ENCODE measurements at regions not wholly inside any gene's neighbourhood (a gene's known extent, or its start where the extent isn't known, plus 50 kb on each side); places are given as distances from the start of the nearest gene placed in this dataset.

GRCh38 chr2:156189584-156189983 lies 142.9 kb downstream of the NR4A2 start:
- TF ChIP-seq CTCF (IDR thresholded peaks at IDR 0.05; ENCODE audit: poor library complexity, severe bottlenecking), result no peak
- no peak overlapping the region for H3K27ac ChIP-seq (ENCODE audit: poor library complexity, severe bottlenecking)
- DNase-seq (ENCODE audit: low spot score), result no peak
- no peak for ATAC-seq (ENCODE audit: low read depth)
- H3K36me3 ChIP-seq (ENCODE audit: low read depth), result no peaks in the 10 kb centered on the region
- H3K9me3 ChIP-seq (ENCODE audit: severe bottlenecking), result no peaks in the 10 kb centered on the region
- H3K4me3 ChIP-seq (ENCODE audit: severe bottlenecking), result no peak overlapping the region
- H3K27me3 ChIP-seq (ENCODE audit: insufficient read depth, poor library complexity, severe bottlenecking), result no peaks in the 10 kb centered on the region
- H3K4me1 ChIP-seq (ENCODE audit: insufficient read depth, poor library complexity, severe bottlenecking), result peaks cover 23% of the 10 kb centered on the region

DNA sequence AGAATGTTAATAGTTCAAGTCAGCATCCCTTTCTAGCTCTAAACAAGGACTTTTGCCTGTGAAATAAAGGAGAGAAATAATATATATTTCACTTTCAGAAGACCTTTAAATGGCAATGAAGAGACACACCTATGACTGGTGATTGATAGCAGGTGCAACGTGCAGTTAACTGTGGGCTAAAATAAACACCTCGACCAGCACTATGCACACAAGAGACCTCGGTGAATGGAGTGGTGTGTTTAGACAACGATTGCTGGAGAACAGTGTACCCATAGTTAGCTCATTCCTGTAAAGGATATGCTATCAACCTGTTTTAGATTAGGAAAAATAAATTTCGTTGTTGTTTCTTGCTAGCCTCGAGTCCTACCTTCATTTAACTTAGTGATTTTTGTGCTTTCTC lies 143.4 kb downstream of the NR4A2 start:
- peaks cover 23% of the 10 kb centered on the region for H3K4me1 ChIP-seq (ENCODE audit: insufficient read depth, poor library complexity, severe bottlenecking)
- H3K36me3 ChIP-seq (ENCODE audit: low read depth), result no peaks in the 10 kb centered on the region
- ATAC-seq (ENCODE audit: low read depth) (no peak), DNase-seq (ENCODE audit: low spot score) (no peak)
- H3K9me3 ChIP-seq (ENCODE audit: severe bottlenecking), result no peaks in the 10 kb centered on the region
- no peak for TF ChIP-seq CTCF (IDR thresholded peaks at IDR 0.05; ENCODE audit: poor library complexity, severe bottlenecking)
- H3K27me3 ChIP-seq (ENCODE audit: insufficient read depth, poor library complexity, severe bottlenecking), result no peaks in the 10 kb centered on the region
- H3K27ac ChIP-seq (ENCODE audit: poor library complexity, severe bottlenecking), result no peak overlapping the region
- no peak overlapping the region for H3K4me3 ChIP-seq (ENCODE audit: severe bottlenecking)

GRCh38 chr2:156182132-156182531 lies 150.4 kb downstream of the NR4A2 start:
- no peak for TF ChIP-seq CTCF (IDR thresholded peaks at IDR 0.05; ENCODE audit: poor library complexity, severe bottlenecking)
- DNase-seq (ENCODE audit: low spot score), result peak; percentile 49

GRCh38 chr2:156181208-156181607 lies 151.3 kb downstream of the NR4A2 start:
- peaks cover 27% of the 10 kb centered on the region for H3K4me1 ChIP-seq (ENCODE audit: insufficient read depth, poor library complexity, severe bottlenecking)
- no peak for ATAC-seq (ENCODE audit: low read depth)
- H3K27me3 ChIP-seq (ENCODE audit: insufficient read depth, poor library complexity, severe bottlenecking), result no peaks in the 10 kb centered on the region
- peak overlapping the region; percentile 90 for H3K27ac ChIP-seq (ENCODE audit: poor library complexity, severe bottlenecking)
- TF ChIP-seq CTCF (IDR thresholded peaks at IDR 0.05; ENCODE audit: poor library complexity, severe bottlenecking), result no peak
- H3K9me3 ChIP-seq (ENCODE audit: severe bottlenecking), result no peaks in the 10 kb centered on the region
- H3K36me3 ChIP-seq (ENCODE audit: low read depth), result no peaks in the 10 kb centered on the region
- DNase-seq (ENCODE audit: low spot score), result no peak
- H3K4me3 ChIP-seq (ENCODE audit: severe bottlenecking), result no peak overlapping the region

More at GRCh38 chr2:156182132-156182531, 150.4 kb downstream of the NR4A2 start:
- Histone ChIP-seq H3K4me1 (ENCODE audit: insufficient read depth, poor library complexity, severe bottlenecking) (peaks cover 27% of the 10 kb centered on the region), H3K9me3 (ENCODE audit: severe bottlenecking) (no peaks in the 10 kb centered on the region), H3K27ac (ENCODE audit: poor library complexity, severe bottlenecking) (peak overlapping the region; percentile 90), H3K36me3 (ENCODE audit: low read depth) (no peaks in the 10 kb centered on the region), H3K4me3 (ENCODE audit: severe bottlenecking) (no peak overlapping the region), H3K27me3 (ENCODE audit: insufficient read depth, poor library complexity, severe bottlenecking) (no peaks in the 10 kb centered on the region)
- ATAC-seq (ENCODE audit: low read depth), result peak; percentile 98

- no peak overlapping the region for H3K27ac ChIP-seq (ENCODE audit: poor library complexity, severe bottlenecking)
- DNase-seq (ENCODE audit: low spot score), result no peak
- H3K9me3 ChIP-seq (ENCODE audit: severe bottlenecking), result no peaks in the 10 kb centered on the region
- peaks cover 25% of the 10 kb centered on the region for H3K4me1 ChIP-seq (ENCODE audit: insufficient read depth, poor library complexity, severe bottlenecking)
- no peak overlapping the region for H3K4me3 ChIP-seq (ENCODE audit: severe bottlenecking)
- ATAC-seq (ENCODE audit: low read depth), result no peak
- no peaks in the 10 kb centered on the region for H3K36me3 ChIP-seq (ENCODE audit: low read depth)
- H3K27me3 ChIP-seq (ENCODE audit: insufficient read depth, poor library complexity, severe bottlenecking), result no peaks in the 10 kb centered on the region
- no peak for TF ChIP-seq CTCF (IDR thresholded peaks at IDR 0.05; ENCODE audit: poor library complexity, severe bottlenecking)
These were observed 154.9 kb downstream of the NR4A2 start for GRCh38 chr2:156177654-156178053.
